HG03175 (cell line): ENCODE measurements at regions not wholly inside any gene's neighbourhood (a gene's known extent, or its start where the extent isn't known, plus 50 kb on each side); places are given as distances from the start of the nearest gene placed in this dataset.

Experiments
- ATAC-seq: cut with Tn5 transposase; IDR thresholded peaks from one replicate; pipeline ENCODE4 v1.9.1; 2021; ENCODE audit warnings: mild to moderate bottlenecking, moderate library complexity; ENCODE audit not compliant: unreplicated experiment

GRCh38 chr2:62370321-62371250 is 135.4 kb downstream of the TMEM17 start:
- ATAC-seq: no peak

- ATAC-seq: no peak
These were observed 136.3 kb downstream of the TMEM17 start for GRCh38 chr2:62369541-62370202.

DNA sequence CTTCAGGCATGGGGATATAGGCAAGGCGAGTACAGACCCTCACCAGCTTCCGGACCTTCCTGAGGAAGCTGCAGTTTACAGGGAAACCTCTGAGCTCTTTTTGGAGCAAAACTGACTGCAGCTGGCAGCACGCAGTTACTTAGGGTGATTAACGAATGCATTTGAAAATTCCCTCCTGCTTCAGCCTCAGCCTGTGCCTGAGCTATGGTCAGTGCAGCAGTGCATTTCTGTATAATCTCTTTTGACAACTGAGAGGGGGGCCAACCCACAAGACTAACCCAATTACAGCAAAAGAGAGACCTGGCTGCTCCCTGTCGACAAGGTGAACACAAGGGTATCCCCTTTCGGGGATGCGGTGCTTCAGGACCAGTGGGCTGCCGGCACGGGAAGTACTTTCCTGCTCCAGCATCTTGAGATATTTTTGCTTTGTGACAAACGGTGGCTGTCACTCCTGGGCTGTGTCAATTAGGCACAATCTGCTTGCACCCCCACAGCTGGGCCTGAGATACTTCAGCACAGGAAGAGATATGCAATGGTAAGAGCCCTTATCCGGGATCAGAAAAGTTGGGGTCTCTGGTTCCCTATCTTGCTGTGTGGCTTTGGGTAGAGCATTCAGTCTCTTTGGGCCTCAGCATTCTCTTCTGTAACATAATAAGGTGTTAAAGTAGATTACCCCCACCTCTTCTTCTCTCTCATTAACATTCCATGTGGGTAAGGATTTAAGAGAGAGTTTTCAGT is 141.0 kb downstream of the TMEM17 start:
- ATAC-seq: no peak

DNA sequence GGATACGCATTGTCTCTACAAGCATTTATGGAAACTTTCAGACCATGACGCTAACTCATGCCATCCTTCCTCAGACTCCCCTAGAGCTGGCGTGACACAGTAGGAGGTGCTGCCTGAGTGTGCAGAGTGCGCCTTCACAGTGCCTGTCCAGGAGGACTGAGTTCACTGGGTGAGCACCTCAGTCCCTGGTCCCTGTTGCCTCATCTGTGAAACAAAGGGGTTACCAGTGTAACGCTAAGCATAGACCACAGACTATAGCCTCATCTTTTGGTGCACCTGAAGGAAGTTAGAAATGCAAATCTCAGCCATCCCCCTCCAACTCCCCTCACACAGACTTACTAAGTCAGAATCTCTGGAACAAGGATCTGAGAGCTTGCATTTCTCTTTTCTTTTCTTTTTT is 142.8 kb downstream of the TMEM17 start:
- ATAC-seq: peak; percentile 71

- no peak for ATAC-seq
These were observed 143.4 kb downstream of the TMEM17 start for GRCh38 chr2:62362561-62362960.

DNA sequence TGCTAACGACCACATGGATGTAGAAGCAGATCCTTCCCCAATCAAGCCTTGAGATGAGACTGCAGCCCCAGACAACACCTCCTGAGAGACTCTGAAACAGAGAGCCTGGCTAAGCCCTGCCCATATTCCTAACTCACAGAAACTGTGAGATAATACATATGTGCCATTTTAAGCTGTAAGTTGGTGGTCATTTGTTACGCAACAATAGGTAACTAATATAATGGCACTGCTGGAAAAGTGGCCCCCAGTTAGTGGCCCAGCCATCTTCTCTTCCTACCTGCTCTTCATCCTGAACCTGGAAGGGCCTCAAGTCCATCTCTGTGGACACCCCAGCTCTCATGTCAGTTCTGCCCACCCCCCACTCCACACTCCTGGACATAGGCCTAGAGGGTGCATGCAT is 144.0 kb downstream of the TMEM17 start:
- no peak for ATAC-seq

- no peak for ATAC-seq
These were observed 151.0 kb downstream of the TMEM17 start for GRCh38 chr2:62354771-62355561.

DNA sequence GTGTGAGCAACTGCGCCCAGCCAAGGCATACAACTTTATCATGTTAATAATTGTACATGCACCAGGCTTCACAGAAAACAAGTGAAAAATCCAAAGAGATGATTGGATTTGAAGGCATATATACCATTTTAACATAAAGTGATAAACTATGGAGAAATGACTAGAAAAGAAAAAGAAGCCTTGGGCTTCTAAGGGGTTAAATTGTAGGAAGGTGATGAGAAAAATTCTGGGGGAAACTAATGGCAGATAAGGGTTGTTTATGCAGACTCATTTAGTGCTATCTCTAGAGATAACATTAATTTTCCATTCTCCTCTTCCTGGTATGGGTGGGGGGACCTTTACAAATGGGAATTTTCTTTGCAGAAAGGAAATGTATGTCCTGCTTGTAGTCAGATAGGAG is 154.0 kb downstream of the TMEM17 start:
- ATAC-seq: no peak

DNA sequence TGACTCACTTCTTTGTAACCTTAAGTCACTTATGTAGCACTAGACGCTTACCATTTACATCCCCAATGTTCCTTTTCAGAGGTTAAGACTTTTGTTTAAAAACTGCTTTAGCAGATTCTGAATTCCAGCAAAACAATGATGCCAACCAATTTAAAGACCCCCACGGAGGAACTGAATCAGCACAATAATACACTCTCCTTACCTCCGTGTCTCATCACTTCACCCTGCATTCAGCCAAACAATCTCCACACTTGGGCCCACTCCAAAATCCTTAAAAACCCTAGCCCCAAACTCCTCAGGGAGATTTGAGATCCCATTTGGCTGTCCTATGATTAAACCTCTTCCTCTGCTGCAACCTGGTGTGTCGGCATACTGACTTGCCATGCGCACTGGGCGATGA is 153.9 kb downstream of the B3GNT2 start:
- ATAC-seq: no peak

- no peak for ATAC-seq
These were observed 152.8 kb downstream of the B3GNT2 start for GRCh38 chr2:62348700-62349099.

DNA sequence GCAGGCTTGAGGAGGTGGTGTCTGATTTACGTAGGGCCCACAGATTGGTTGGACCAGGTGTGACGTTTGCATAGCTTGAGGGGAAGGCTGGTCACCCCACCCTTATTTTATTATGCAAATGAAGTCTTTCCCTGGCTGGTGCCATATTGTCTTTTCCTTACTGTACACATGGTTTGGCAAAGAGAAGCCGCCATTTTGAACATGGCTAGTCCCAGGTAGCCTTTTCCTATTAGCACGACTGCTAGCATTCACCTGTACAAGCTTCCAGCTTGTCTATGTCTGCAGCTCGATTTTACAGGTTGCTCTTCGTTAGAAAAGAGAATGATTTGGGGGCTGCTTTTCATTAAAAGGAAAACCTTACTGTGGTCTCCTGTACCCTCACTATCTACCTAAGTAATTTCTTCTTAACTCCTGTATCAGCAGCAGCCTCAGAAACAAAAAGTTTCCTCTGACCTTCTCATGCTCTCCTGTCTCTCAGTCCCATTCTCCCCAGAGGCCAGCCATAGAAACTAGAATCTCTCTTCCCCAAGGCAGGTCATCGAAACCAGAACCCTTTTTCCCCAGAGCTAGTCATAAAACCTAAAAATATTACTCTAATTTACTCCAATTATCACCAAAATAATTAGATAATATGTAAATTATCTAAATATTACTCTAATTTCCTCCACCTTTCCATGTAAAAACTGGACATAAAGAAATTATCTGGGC is 151.8 kb downstream of the B3GNT2 start:
- ATAC-seq: no peak

DNA sequence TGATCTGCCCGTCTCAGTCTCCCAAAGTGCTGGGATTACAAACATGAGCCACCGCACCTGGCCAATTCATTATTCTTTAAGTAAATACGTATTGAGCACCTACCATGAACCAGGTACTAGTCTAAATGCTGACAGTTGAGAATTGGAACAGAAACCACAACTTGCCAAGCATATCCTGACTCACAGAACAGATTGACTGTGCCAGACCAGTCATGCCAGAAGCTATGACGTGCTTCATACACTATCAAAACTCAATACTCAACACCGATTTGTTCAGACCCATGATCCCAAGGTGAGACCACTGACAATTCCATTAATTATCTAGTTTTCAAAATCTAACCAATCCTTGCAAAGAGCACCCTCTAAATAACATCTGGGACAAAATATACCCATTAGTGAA is 148.6 kb downstream of the B3GNT2 start:
- ATAC-seq: peak; percentile 89

GRCh38 chr2:62343636-62344337 is 147.9 kb downstream of the B3GNT2 start:
- no peak for ATAC-seq

DNA sequence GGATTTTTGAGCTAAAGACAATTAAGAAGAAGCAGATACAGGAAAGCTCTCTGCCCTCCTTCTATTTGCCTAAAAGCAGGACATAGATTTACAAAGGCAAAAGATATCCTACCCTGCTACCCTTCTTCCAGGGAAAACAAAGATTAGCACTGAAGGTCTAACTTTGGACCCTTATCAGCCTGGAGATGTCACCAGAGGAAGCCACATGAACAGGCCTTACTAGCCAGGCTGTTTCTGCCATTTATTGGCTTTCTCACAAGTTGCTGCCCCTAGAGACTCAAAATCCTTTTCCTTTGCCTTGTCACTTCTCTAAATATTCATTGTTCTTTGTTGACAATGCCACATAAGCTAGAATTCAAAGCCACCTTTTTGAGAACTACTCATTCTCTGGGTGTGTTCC is 147.3 kb downstream of the B3GNT2 start:
- no peak for ATAC-seq

GRCh38 chr2:62340994-62341484 is 145.1 kb downstream of the B3GNT2 start:
- no peak for ATAC-seq

GRCh38 chr2:62339837-62340236 is 143.9 kb downstream of the B3GNT2 start:
- no peak for ATAC-seq

DNA sequence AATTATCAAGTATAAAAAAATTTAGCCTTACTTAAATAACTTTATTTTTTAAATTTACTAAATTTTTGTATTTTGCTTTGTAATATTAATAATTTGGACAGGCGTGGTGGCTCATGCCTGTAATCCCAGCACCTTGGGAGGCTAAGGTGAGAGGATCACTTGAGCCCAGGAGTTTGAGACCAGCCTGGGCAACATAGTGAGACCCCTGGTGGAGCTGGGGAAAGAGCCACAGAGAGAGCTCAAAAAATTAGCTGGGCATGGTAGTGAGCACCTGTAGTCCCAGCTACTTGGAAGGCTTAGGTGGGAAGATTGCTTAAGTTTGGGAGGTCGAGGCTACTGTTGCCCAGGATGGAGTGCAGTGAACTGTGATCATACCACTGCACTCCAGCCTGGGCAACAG is 143.5 kb downstream of the B3GNT2 start:
- ATAC-seq: no peak

- ATAC-seq: no peak
These were observed 142.2 kb downstream of the B3GNT2 start for GRCh38 chr2:62338111-62338510.

GRCh38 chr2:62337403-62337802 is 141.5 kb downstream of the B3GNT2 start:
- ATAC-seq: no peak
